ENCODE measurements at regions not wholly inside any gene's neighbourhood (a gene's known extent, or its start where the extent isn't known, plus 50 kb on each side); places are given as distances from the start of the nearest gene placed in this dataset.
"Not testable (repeated sequence)": the region's sequence is repeated elsewhere in the genome, so short reads cannot be mapped to it uniquely, and the experiment has no call there.

- no peak for DNase-seq (ENCODE audit: low read depth)
Observed at GRCh38 chr4:15291122-15291521, 136.7 kb upstream of the C1QTNF7 start.

GRCh38 chr4:15293711-15294110, 134.1 kb upstream of the C1QTNF7 start:
- no peak for DNase-seq (ENCODE audit: low read depth)

GRCh38 chr4:15294202-15294601, 133.6 kb upstream of the C1QTNF7 start:
- no peak for DNase-seq (ENCODE audit: low read depth)

- DNase-seq (ENCODE audit: low read depth) = no peak
Observed at GRCh38 chr4:15294832-15295231, 133.0 kb upstream of the C1QTNF7 start.

- DNase-seq (ENCODE audit: low read depth) = no peak
Observed at GRCh38 chr4:15295421-15296162, 132.2 kb upstream of the C1QTNF7 start.

GRCh38 chr4:15297344-15297743, 130.5 kb upstream of the C1QTNF7 start:
- no peak for DNase-seq (ENCODE audit: low read depth)

GRCh38 chr4:15299627-15300026, 128.2 kb upstream of the C1QTNF7 start:
- no peak for DNase-seq (ENCODE audit: low read depth)

GRCh38 chr4:15303052-15303641, 124.7 kb upstream of the C1QTNF7 start:
- no peak for DNase-seq (ENCODE audit: low read depth)

- no peak for DNase-seq (ENCODE audit: low read depth)
Observed at GRCh38 chr4:15314974-15315373, 112.9 kb upstream of the C1QTNF7 start.

GRCh38 chr4:15317246-15317645, 110.6 kb upstream of the C1QTNF7 start:
- DNase-seq (ENCODE audit: low read depth) = no peak

- no peak for DNase-seq (ENCODE audit: low read depth)
Observed at GRCh38 chr4:15318621-15319348, 109.0 kb upstream of the C1QTNF7 start.

GRCh38 chr4:15320121-15320678, 107.6 kb upstream of the C1QTNF7 start:
- DNase-seq (ENCODE audit: low read depth) = no peak

- no peak for DNase-seq (ENCODE audit: low read depth)
Observed at GRCh38 chr4:15322006-15322405, 105.8 kb upstream of the C1QTNF7 start.

- DNase-seq (ENCODE audit: low read depth) = no peak
Observed at GRCh38 chr4:15325987-15326386, 101.8 kb upstream of the C1QTNF7 start.

GRCh38 chr4:15327311-15328298, 100.2 kb upstream of the C1QTNF7 start:
- DNase-seq (ENCODE audit: low read depth) = no peak

GRCh38 chr4:15331930-15332329, 95.9 kb upstream of the C1QTNF7 start:
- DNase-seq (ENCODE audit: low read depth) = no peak

GRCh38 chr4:15332377-15332776, 95.5 kb upstream of the C1QTNF7 start:
- DNase-seq (ENCODE audit: low read depth) = no peak

- no peak for DNase-seq (ENCODE audit: low read depth)
Observed at GRCh38 chr4:15333692-15334633, 93.9 kb upstream of the C1QTNF7 start.

- no peak for DNase-seq (ENCODE audit: low read depth)
Observed at GRCh38 chr4:15336410-15337167, 91.2 kb upstream of the C1QTNF7 start.

GRCh38 chr4:15337168-15337657, 90.6 kb upstream of the C1QTNF7 start:
- DNase-seq (ENCODE audit: low read depth) = not testable (repeated sequence)
